Stomach (tissue), 8 donors: ENCODE measurements at regions not wholly inside any gene's neighbourhood (a gene's known extent, or its start where the extent isn't known, plus 50 kb on each side); places are given as distances from the start of the nearest gene placed in this dataset.

Experiments used
- DNase-seq, 2 donors: peaks; one replicate each; pipeline versions ENCODE4 v3.0.0 to v3.0.0-alpha.2; 2013 to 2019
- H3K27ac ChIP-seq, 5 donors: fragments of 200-600 bp in 4 of 5; sonication (generic) in 4 of 5; one replicate each; pipeline ENCODE4 v1.5.1; 2013 to 2019; ENCODE audit warnings: mild to moderate bottlenecking in 1 of 5, moderate library complexity in 1 of 5
- H3K27me3 ChIP-seq, 3 donors: fragments of 200-600 bp; sonication (generic); one replicate each; pipeline ENCODE4 v1.5.1; 2017 to 2019; ENCODE audit warnings: mixed run types in 1 of 3
- H3K36me3 ChIP-seq, 4 donors: fragments of 200-600 bp; sonication (generic); 1 replicate in 3 of 4; 2 replicates in 1 of 4; pipeline ENCODE4 v1.5.1; 2016 to 2019
- H3K4me1 ChIP-seq, 4 donors: fragments of 200-600 bp; sonication (generic); one replicate each; pipeline ENCODE4 v1.5.1; 2016 to 2019
- H3K4me3 ChIP-seq, 4 donors: fragments of 200-600 bp; sonication (generic) in 3 of 4; one replicate each; pipeline ENCODE4 v1.5.1; 2016 to 2019; ENCODE audit warnings: mild to moderate bottlenecking in 1 of 4
- H3K9me3 ChIP-seq, 4 donors: fragments of 200-600 bp; sonication (generic); one replicate each; pipeline ENCODE4 v1.5.1; 2016 to 2019
- EP300 ChIP-seq: sonication (generic); formaldehyde crosslinking; IDR thresholded peaks from one replicate; pipeline ENCODE4 v1.6.1; 2017; ENCODE audit warnings: antibody characterized with exemption
- POLR2A ChIP-seq, 4 donors: fragments of 450-650 bp; IDR thresholded peaks; one replicate each; pipeline ENCODE4 v1.6.1; 2016; ENCODE audit warnings: antibody characterized with exemption in 4 of 4, control low read depth in 2 of 4, mild to moderate bottlenecking in 1 of 4, moderate library complexity in 1 of 4
- POLR2AphosphoS5 ChIP-seq, 3 donors: sonication (generic); formaldehyde crosslinking; IDR thresholded peaks; one replicate each; pipeline ENCODE4 v1.6.1; 2016; ENCODE audit warnings: antibody characterized with exemption in 3 of 3
- WGBS, 5 donors: extraction: QIAGEN DNeasy Blood & Tissue Kit in 3 of 5; methylation state at CpG; one replicate each; pipeline versions ENCODE4 v1.1.5 to v1.1.7; 2013 to 2018; 5-methylcytosine and 5-hydroxymethylcytosine counted together
- intact Hi-C: fragments of 100-400 bp; cut with DNase I; formaldehyde crosslinking; loops from one replicate; pipeline ENCODE4 v1.15.1; 2023; ENCODE audit warnings: low total_unique reads
- TF ChIP-seq, protein P1 (sequence below), 7 experiments: fragments of 450-650 bp in 4 of 7; fragments of 200-600 bp in 3 of 7; sonication (generic) in 3 of 7; IDR thresholded peaks; one replicate each; pipeline ENCODE4 v1.5.1; 2016 to 2019; ENCODE audit warnings: antibody characterized with exemption in 7 of 7, control low read depth in 2 of 7, mild to moderate bottlenecking in 1 of 7
- donor health status: healthy with polysubstance abuse.
- donor health status: Bipolar disorder and iron deficiency.
- donor health status: healthy.

DNA sequence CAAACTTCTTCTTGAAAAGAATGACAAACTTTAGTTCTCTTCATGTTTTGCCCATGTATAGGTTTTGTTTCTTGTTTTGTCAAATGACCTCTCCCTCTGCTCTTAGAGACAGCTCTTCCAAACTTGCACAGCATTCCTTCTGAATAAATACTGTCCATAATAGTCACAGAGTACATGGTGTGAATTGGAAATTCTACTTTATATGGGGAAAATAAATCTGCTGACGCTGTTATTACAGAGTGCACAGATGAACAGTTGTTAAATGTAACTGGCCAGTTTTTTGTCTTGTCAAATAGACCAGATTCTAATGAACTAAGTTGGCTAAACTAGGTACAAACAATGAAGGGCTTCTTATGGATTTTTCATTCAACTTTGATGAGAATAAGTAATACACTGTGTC, 115.8 kb upstream of the DTNA start:
- Histone ChIP-seq H3K9me3 (no peaks in the 10 kb centered on the region), H3K36me3 (no peaks in the 10 kb centered on the region), H3K27me3 (no peaks in the 10 kb centered on the region), H3K27ac (peak overlapping the region in 4 of 5 donors; percentile 56 to 72 (median 60)), H3K4me1 (peaks cover 0 to 21% (median 3%) of the 10 kb centered on the region in 4 donors), H3K4me3 (peak overlapping the region in 1 of 4 donors; percentile 24)
- WGBS, 5 donors: 57 to 84% (median 73%) methylated on average over 1 of the region's 1 CpG
- intact Hi-C loops: no loop called here
- no peak for DNase-seq
- TF ChIP-seq EP300 (no peak), POLR2A (IDR thresholded peaks at IDR 0.05) (no peak), POLR2AphosphoS5 (IDR thresholded peaks at IDR 0.05) (no peak)
- TF ChIP-seq, protein P1, sequence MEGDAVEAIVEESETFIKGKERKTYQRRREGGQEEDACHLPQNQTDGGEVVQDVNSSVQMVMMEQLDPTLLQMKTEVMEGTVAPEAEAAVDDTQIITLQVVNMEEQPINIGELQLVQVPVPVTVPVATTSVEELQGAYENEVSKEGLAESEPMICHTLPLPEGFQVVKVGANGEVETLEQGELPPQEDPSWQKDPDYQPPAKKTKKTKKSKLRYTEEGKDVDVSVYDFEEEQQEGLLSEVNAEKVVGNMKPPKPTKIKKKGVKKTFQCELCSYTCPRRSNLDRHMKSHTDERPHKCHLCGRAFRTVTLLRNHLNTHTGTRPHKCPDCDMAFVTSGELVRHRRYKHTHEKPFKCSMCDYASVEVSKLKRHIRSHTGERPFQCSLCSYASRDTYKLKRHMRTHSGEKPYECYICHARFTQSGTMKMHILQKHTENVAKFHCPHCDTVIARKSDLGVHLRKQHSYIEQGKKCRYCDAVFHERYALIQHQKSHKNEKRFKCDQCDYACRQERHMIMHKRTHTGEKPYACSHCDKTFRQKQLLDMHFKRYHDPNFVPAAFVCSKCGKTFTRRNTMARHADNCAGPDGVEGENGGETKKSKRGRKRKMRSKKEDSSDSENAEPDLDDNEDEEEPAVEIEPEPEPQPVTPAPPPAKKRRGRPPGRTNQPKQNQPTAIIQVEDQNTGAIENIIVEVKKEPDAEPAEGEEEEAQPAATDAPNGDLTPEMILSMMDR (IDR thresholded peaks at IDR 0.05): no peak

DNA sequence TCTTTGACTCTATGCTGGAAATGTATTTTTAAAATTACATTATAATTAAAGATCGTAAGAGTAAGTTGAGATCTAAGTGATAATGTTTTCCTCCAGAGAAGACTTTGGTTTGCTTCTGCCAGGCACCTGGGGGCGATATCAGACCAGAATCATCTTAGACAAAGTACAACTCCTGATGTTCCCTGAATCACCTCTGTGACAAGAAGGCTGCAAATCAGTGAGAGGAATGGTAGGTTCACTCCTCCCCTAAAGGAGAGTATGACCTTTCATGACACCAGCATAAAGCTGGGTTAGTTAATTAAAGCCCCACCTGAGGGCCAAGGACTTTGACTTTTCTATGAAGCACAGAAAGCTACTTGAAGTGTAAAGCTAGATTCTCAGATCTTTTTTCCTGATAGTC, 114.4 kb upstream of the DTNA start:
- Histone ChIP-seq H3K27me3 (no peaks in the 10 kb centered on the region), H3K36me3 (no peaks in the 10 kb centered on the region), H3K9me3 (no peaks in the 10 kb centered on the region), H3K27ac (peak overlapping the region in 1 of 5 donors; percentile 21), H3K4me1 (peaks cover 0 to 21% (median 3%) of the 10 kb centered on the region in 4 donors), H3K4me3 (no peak overlapping the region)
- 38 to 59% (median 44%) methylated on average over 2 of the region's 2 CpGs for WGBS, 5 donors
- no peak for TF ChIP-seq EP300
- TF ChIP-seq POLR2AphosphoS5 (IDR thresholded peaks at IDR 0.05): no peak
- TF ChIP-seq, protein P1 (IDR thresholded peaks at IDR 0.05): no peak
- TF ChIP-seq POLR2A (IDR thresholded peaks at IDR 0.05): no peak
- intact Hi-C loops: no loop called here
- peak in 1 of 2 donors; percentile 35 for DNase-seq

DNA sequence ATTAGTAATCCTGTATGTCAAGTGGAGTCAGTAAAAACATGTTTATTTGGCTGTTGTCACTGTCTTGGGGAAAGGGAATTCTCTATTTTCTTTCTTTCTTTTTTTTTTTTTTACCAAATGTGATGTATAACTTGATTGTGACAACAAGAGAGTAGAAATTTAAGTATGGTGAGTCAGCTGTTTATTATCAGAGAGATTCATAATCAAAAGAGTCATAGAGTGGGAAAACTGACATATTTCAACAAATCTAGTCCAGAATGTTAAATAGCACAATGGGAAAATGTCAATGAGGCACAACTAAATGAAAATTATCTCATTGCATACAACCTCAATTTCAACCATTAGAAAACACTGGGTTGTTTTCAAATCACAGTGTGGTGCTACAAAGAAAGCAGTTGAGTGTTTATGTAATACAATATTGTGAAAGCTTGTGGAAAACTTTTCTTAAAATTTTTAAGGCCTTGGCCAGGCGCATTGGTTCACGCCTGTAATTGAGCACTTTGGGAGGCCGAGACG, 111.9 kb upstream of the DTNA start:
- Histone ChIP-seq H3K36me3 (no peaks in the 10 kb centered on the region), H3K9me3 (no peaks in the 10 kb centered on the region), H3K27ac (peak overlapping the region in 1 of 5 donors; percentile 30), H3K4me1 (peaks cover 0 to 15% (median 3%) of the 10 kb centered on the region in 4 donors), H3K27me3 (no peaks in the 10 kb centered on the region), H3K4me3 (no peak overlapping the region)
- intact Hi-C loops: no loop called here
- DNase-seq: no peak
- TF ChIP-seq, protein P1 (IDR thresholded peaks at IDR 0.05): no peak
- no peak for TF ChIP-seq EP300
- TF ChIP-seq POLR2A (IDR thresholded peaks at IDR 0.05): no peak
- no peak for TF ChIP-seq POLR2AphosphoS5 (IDR thresholded peaks at IDR 0.05)
- 88 to 97% (median 92%) methylated on average over 4 of the region's 4 CpGs for WGBS, 5 donors

DNA sequence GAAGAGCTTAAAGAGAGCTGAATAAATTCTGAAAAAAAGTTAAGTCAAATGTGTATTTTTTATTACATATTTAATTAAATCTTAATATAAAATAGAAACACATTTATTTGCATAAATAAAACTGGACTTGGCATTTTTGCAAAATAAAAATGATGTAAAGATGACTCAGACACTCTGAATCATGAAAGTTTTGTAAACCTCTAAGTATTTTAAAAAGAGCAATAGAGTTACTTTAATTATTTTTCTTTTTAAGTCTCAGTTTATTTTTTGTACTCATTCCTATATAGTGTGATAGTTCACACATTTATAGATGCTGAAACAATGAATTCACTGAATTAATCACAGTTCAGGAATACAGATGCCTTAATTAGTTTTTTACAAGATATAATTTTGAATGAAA, 109.9 kb upstream of the DTNA start:
- Histone ChIP-seq H3K27me3 (no peaks in the 10 kb centered on the region), H3K27ac (no peak overlapping the region), H3K36me3 (no peaks in the 10 kb centered on the region), H3K4me3 (no peak overlapping the region), H3K9me3 (no peaks in the 10 kb centered on the region), H3K4me1 (peaks cover 0 to 5% (median 0%) of the 10 kb centered on the region in 4 donors)
- TF ChIP-seq EP300 (no peak), POLR2A (IDR thresholded peaks at IDR 0.05) (no peak), POLR2AphosphoS5 (IDR thresholded peaks at IDR 0.05) (no peak)
- TF ChIP-seq, protein P1 (IDR thresholded peaks at IDR 0.05): no peak
- intact Hi-C loops: no loop called here
- no peak for DNase-seq
